Body of pancreas (tissue), 4 donors: ENCODE measurements at regions not wholly inside any gene's neighbourhood (a gene's known extent, or its start where the extent isn't known, plus 50 kb on each side); places are given as distances from the start of the nearest gene placed in this dataset.

Source experiments
- CTCF ChIP-seq, 7 experiments: fragments of 450-650 bp in 4 of 7; fragments of 200-600 bp in 3 of 7; sonication (generic) in 3 of 7; IDR thresholded peaks; one replicate each; pipeline ENCODE4 v1.5.1; 2016 to 2019; ENCODE audit warnings: antibody characterized with exemption in 7 of 7
- POLR2A ChIP-seq, 3 donors: fragments of 450-650 bp; IDR thresholded peaks; one replicate each; pipeline ENCODE4 v1.6.1; 2016; ENCODE audit warnings: antibody characterized with exemption in 3 of 3, mild to moderate bottlenecking in 2 of 3

DNA sequence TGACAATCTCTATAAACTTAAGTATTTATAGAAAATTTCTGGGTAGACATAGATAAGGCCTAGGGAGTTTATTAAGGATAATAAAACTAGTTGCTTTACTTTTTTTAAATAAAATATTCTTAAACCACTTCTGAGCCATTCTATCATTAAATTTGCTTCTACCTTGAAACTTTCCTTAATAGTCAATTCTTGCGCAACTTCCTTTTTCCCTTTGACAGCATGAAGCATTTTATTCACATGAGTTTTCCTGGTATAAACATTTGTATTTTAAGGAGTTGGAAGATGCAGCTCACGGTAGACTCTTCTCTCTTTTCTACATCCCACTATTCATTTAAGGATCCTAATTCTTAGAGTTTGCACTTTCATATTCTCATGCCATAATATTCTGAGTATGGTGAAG is 75.8 kb upstream of the DPH5 start:
- no peak for TF ChIP-seq CTCF (IDR thresholded peaks at IDR 0.05)
- TF ChIP-seq POLR2A (IDR thresholded peaks at IDR 0.05), result no peak
